OCI-LY7 (cell line): ENCODE measurements at regions not wholly inside any gene's neighbourhood (a gene's known extent, or its start where the extent isn't known, plus 50 kb on each side); places are given as distances from the start of the nearest gene placed in this dataset.

Experiments used
- CTCF ChIP-seq: fragments of 200-600 bp; sonication (generic); conservative IDR thresholded peaks from 2 replicates; pipeline ENCODE4 v1.5.1; 2014; ENCODE audit warnings: mild to moderate bottlenecking, antibody characterized with exemption, low read length, moderate library complexity, mixed read lengths
- EZH2phosphoT487 ChIP-seq: fragments of 200-600 bp; sonication (generic); IDR thresholded peaks from 2 replicates; pipeline ENCODE4 v1.6.1; 2018; ENCODE audit warnings: low read depth, borderline replicate concordance, mild to moderate bottlenecking, mixed run types, antibody characterized with exemption, low read length, moderate library complexity, mixed read lengths

GRCh38 chr3:34146596-34146995 is 348.2 kb downstream of the PDCD6IP start:
- TF ChIP-seq CTCF = no peak
- no peak for TF ChIP-seq EZH2phosphoT487
